NB4 (cell line): ENCODE measurements at regions not wholly inside any gene's neighbourhood (a gene's known extent, or its start where the extent isn't known, plus 50 kb on each side); places are given as distances from the start of the nearest gene placed in this dataset.

Experiments used
- DNase-seq: peaks from one replicate; pipeline ENCODE4 v3.0.0; 2010; ENCODE audit warnings: low read depth
- H3K4me3 ChIP-seq: one replicate; pipeline ENCODE4 v1.5.1; 2011; ENCODE audit warnings: mild to moderate bottlenecking, low read depth, low read length, moderate library complexity
- MYC ChIP-seq: IDR thresholded peaks from 2 replicates; pipeline ENCODE4 v1.6.1; 2011; ENCODE audit warnings: low read depth, low read length
- POLR2A ChIP-seq: IDR thresholded peaks from 2 replicates; pipeline ENCODE4 v1.6.1; 2011; ENCODE audit warnings: mild to moderate bottlenecking; ENCODE audit not compliant: insufficient read length; ENCODE audit errors: extremely low read depth
- TF ChIP-seq, protein P1 (sequence below): IDR thresholded peaks from 2 replicates; pipeline ENCODE4 v1.6.1; 2011; ENCODE audit warnings: low read depth, low read length
- TF ChIP-seq, protein P2 (sequence below): IDR thresholded peaks from one replicate; pipeline ENCODE4 v1.5.1; 2012; ENCODE audit warnings: low read depth, low read length

DNA sequence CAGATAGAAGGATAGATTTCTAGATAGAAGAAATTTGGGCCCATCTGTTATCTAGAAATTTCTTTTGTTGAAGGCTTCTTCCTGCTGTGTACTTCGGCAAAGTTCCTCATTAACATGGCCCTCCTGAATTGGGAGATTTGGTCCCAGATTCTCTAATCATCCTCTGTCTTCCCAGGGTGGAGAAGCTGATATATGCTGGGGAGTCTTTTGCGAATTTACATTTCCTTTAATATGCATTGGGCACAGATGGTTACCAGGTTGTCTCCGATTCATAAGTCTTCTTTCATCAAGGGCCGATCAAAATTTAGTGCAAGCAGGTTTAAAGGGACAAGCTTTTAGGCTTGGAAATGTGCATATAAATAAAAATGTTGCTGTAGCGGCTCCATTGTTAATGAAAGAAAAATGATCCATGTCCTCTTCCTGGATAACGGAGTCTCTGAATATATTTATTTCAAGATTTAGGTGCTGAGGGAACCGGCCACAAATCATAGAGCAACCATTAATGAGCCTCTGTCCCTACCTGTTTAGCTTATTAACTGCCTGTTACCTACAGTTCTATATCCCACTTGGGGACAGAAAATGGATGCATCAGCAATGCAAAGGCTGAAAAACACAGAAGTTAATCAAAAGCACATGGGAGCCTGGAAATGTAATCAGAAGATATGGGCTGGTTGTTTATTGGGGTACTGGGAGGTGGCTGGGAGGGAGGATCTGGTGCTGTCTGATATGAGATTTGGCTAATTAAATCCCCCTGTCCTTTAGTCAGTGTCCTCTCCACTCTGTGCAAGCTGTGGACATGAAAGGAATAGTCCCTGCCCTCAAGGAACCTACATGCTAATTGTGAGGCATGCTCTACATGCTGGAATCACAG, 234.7 kb downstream of the MAN2A1 start:
- H3K4me3 ChIP-seq = no peak overlapping the region
- DNase-seq = no peak
- TF ChIP-seq, protein P1, sequence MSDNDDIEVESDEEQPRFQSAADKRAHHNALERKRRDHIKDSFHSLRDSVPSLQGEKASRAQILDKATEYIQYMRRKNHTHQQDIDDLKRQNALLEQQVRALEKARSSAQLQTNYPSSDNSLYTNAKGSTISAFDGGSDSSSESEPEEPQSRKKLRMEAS = no peak
- TF ChIP-seq, protein P2, sequence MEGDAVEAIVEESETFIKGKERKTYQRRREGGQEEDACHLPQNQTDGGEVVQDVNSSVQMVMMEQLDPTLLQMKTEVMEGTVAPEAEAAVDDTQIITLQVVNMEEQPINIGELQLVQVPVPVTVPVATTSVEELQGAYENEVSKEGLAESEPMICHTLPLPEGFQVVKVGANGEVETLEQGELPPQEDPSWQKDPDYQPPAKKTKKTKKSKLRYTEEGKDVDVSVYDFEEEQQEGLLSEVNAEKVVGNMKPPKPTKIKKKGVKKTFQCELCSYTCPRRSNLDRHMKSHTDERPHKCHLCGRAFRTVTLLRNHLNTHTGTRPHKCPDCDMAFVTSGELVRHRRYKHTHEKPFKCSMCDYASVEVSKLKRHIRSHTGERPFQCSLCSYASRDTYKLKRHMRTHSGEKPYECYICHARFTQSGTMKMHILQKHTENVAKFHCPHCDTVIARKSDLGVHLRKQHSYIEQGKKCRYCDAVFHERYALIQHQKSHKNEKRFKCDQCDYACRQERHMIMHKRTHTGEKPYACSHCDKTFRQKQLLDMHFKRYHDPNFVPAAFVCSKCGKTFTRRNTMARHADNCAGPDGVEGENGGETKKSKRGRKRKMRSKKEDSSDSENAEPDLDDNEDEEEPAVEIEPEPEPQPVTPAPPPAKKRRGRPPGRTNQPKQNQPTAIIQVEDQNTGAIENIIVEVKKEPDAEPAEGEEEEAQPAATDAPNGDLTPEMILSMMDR = no peak
- no peak for TF ChIP-seq POLR2A
- no peak for TF ChIP-seq MYC

DNA sequence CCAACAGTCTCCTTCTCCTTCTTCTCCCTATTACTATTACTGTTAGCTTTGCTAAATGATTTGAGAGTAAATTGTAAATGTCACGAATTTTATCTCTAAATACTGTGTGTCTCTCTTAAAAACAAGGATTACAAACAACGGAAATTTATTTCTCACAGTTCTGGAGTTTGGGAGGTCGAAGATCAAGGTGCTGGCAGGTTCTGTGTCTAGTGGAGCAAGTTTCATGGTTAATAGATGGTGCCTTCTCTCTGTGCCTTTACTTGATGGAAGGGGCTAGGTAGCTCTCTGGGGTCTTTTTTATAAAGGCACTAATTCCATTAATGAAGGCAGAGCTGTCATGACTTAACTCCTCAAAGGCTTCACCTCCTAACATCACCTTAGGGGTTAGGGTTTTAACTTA, 237.9 kb downstream of the MAN2A1 start:
- no peak overlapping the region for H3K4me3 ChIP-seq
- TF ChIP-seq, protein P1 = no peak
- TF ChIP-seq MYC (no peak), POLR2A (no peak)
- TF ChIP-seq, protein P2 = no peak
- DNase-seq = no peak

DNA sequence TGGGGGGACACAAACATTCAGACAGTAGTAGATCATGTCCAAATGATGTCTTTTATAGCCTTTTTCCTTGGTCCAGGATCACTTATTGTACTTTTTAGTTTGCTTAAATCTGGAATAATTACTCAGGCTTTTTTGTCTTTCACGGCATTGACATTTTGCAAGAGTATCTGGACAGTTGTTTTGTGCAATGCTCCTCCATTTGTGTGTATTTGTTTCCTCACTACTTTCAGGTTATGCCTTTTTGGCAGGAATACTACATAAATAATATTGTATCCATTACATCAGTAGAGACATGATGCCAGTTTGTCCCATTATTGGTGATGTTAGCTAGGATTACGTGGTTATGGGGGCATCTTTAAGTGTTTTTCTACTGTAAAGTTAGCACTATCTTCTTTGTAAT, 238.3 kb downstream of the MAN2A1 start:
- no peak overlapping the region for H3K4me3 ChIP-seq

DNA sequence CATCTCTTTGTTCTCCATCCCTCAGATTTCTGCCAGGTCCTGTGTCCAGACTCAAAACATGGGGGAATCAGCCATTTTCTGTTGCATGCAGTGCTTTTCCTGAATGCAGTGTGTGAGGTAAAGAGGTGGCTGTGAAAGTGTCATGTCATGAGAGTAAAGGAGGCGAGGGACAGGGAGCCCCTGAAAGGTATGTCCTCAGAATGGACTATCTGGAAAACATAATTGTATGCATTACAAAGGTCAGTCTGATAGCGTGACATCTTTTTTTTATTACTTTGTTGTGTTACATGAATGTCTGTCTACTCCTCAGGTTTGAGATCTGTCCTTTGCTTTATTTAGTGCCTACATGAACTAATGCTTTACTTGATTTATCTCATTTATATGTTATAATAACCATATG, 239.1 kb downstream of the MAN2A1 start:
- TF ChIP-seq, protein P1 = no peak
- TF ChIP-seq MYC = no peak
- DNase-seq = no peak
- H3K4me3 ChIP-seq = no peak overlapping the region

More for the DNA sequence above, 238.3 kb downstream of the MAN2A1 start:
- no peak for DNase-seq
- TF ChIP-seq MYC (no peak), POLR2A (no peak)
- TF ChIP-seq, protein P2 = no peak
- TF ChIP-seq, protein P1 = no peak

DNA sequence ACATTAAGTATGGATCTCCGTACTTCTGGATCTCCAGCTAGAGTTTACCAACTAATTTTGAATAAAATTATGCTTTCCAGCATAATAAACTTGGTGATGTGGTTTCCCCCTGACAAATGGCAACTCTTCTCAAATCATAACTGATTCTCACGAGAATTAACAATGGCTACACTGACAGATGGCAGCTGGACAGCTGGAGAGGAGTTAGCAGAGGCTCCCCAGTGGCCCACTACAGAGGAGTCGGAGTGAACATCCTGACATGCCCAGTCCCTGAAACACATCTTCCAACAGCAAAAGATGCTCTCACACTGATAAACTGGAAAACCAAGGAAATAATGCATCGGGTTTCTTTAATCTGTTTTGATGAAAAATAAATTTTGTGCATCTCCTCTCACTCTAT, 239.6 kb downstream of the MAN2A1 start:
- DNase-seq = no peak
- no peak overlapping the region for H3K4me3 ChIP-seq
- no peak for TF ChIP-seq MYC
- TF ChIP-seq, protein P2 = no peak
- TF ChIP-seq, protein P1 = no peak
- no peak for TF ChIP-seq POLR2A

DNA sequence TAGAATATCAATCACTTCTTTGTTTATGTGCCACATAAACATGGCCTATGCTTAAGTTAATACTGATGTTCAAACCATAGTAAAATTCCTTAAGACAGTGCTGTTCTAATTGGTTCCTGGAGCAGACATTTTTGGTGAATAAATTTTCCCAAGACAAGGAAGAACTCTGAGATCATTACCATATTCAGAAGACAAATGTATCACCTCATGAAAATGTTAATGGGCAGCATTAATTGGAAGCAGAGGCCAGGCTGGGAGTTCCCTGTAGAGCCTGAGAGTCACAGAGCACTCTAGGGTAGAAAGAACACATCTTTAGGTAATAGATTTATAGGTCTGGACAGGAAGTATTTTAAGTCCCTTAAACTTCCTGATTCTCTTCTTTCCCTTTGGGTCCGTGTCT, 240.2 kb downstream of the MAN2A1 start:
- DNase-seq = no peak
- TF ChIP-seq, protein P2 = no peak
- no peak for TF ChIP-seq MYC
- TF ChIP-seq POLR2A = no peak
- TF ChIP-seq, protein P1 = no peak
- no peak overlapping the region for H3K4me3 ChIP-seq
